OCI-LY3 (cell line): ENCODE measurements at regions not wholly inside any gene's neighbourhood (a gene's known extent, or its start where the extent isn't known, plus 50 kb on each side); places are given as distances from the start of the nearest gene placed in this dataset.

Source experiments
- EZH2phosphoT487 ChIP-seq: fragments of 200-600 bp; shearing (Covaris generic); IDR thresholded peaks from 2 replicates; pipeline ENCODE4 v1.6.1; 2018; ENCODE audit warnings: antibody characterized with exemption, mixed run types, low read depth
- TF ChIP-seq, protein P1 (sequence below): fragments of 200-600, 300-600 bp; sonication (generic); IDR thresholded peaks from 2 replicates; pipeline ENCODE4 v1.5.1; 2014; ENCODE audit warnings: antibody characterized with exemption, low read length, low read depth

DNA sequence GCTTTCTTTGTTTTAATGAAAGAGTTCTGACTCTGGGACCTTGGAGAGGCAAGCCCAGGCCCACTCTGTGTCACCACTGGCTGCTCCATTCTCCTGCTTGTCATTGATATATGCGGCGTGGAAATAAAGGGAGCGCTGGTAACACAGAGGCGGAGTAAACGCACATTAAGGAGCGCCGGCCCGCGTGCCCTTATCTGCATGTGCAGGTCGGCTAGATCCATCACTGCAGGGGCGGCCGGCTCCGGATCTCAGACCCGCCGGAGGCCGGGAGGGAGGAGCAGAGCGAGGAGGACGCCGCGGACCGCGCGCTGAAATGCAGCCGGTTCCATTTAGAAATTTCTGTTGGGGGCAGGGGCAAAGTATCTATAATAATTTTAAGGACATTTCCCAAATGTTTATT, 70.8 kb downstream of the MRPL36 start:
- TF ChIP-seq EZH2phosphoT487: no peak
- TF ChIP-seq, protein P1, sequence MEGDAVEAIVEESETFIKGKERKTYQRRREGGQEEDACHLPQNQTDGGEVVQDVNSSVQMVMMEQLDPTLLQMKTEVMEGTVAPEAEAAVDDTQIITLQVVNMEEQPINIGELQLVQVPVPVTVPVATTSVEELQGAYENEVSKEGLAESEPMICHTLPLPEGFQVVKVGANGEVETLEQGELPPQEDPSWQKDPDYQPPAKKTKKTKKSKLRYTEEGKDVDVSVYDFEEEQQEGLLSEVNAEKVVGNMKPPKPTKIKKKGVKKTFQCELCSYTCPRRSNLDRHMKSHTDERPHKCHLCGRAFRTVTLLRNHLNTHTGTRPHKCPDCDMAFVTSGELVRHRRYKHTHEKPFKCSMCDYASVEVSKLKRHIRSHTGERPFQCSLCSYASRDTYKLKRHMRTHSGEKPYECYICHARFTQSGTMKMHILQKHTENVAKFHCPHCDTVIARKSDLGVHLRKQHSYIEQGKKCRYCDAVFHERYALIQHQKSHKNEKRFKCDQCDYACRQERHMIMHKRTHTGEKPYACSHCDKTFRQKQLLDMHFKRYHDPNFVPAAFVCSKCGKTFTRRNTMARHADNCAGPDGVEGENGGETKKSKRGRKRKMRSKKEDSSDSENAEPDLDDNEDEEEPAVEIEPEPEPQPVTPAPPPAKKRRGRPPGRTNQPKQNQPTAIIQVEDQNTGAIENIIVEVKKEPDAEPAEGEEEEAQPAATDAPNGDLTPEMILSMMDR: no peak
